MM.1S (cell line): ENCODE measurements at regions not wholly inside any gene's neighbourhood (a gene's known extent, or its start where the extent isn't known, plus 50 kb on each side); places are given as distances from the start of the nearest gene placed in this dataset.

Experiments
- CTCF ChIP-seq: fragments of 300-600 bp; sonication (generic); IDR thresholded peaks from 2 replicates; pipeline ENCODE4 v1.5.1; 2016; ENCODE audit warnings: antibody characterized with exemption, low read length, mixed read lengths
- EZH2 ChIP-seq: fragments of 300-600 bp; sonication (generic); optimal IDR thresholded peaks from 2 replicates; pipeline ENCODE3; 2017; ENCODE audit warnings: low read depth, mild to moderate bottlenecking, antibody characterized with exemption, low read length, mixed read lengths

GRCh38 chr20:19932170-19932667 lies 84.9 kb upstream of the NAA20 start:
- no peak for TF ChIP-seq CTCF
- no peak for TF ChIP-seq EZH2
